ENCODE measurements at regions not wholly inside any gene's neighbourhood (a gene's known extent, or its start where the extent isn't known, plus 50 kb on each side); places are given as distances from the start of the nearest gene placed in this dataset.
"Not testable (repeated sequence)": the region's sequence is repeated elsewhere in the genome, so short reads cannot be mapped to it uniquely, and the experiment has no call there.

DNA sequence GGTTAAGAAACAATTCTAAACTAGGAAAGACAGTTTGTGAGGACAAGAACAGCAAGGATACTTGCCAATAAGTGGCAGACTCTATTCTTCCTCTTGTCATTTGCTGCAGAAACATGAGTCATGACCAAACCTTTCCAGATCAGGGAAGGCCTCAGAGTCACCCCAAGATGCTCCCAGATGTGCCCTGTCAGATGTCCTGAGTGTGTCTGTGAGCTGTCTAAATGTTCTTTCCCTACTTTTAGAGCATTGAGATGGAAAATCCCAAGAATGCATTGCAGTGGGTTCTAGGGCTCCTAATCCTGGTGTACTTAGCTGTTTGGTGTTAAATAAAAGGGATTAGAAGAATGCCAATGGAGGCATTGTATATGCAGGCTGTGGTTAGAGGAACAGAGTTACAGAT is 57.5 kb upstream of the KIAA0040 start:
- peaks cover 19% of the 10 kb centered on the region for H3K27me3 Mint-ChIP-seq (ENCODE audit: unreplicated experiment)
- BruUV-seq (replicated peaks): no TSS peak

DNA sequence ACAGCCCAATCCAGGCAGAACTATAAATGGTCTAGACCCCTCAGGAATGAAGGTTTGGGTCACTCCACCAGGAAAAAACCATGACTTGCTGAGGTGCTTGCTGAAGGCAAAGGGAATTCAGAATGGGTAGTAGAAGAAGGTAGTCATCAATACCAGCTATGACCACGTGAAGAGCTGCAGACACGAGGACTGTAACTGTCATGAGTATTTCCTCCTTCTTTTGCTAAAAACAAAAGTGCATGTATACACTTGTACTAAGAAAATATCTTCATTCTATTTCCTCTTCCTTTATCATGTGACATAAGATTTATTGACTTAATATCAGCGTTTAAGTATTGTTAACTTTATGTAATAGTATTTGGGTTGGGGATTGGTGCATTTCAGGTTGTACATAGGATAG is 55.5 kb upstream of the KIAA0040 start:
- peaks cover 19% of the 10 kb centered on the region for H3K27me3 Mint-ChIP-seq (ENCODE audit: unreplicated experiment)
- H3K9me3 Mint-ChIP-seq (ENCODE audit: low read depth, unreplicated experiment); H3K4me1 Mint-ChIP-seq (ENCODE audit: low read depth, unreplicated experiment); DNase-seq; BruUV-seq (replicated peaks); H3K27ac Mint-ChIP-seq (ENCODE audit: unreplicated experiment); H3K4me3 Mint-ChIP-seq (ENCODE audit: low read depth, unreplicated experiment); intact Hi-C loops (cut with micrococcal nuclease; ENCODE audit: unreplicated experiment); H3K36me3 Mint-ChIP-seq (ENCODE audit: insufficient read depth, unreplicated experiment); CTCF ChIA-PET: not testable (repeated sequence)

More for the DNA sequence above, 57.5 kb upstream of the KIAA0040 start:
- peaks cover 3% of the 10 kb centered on the region for H3K9me3 Mint-ChIP-seq (ENCODE audit: low read depth, unreplicated experiment)
- no peak overlapping the region for H3K4me3 Mint-ChIP-seq (ENCODE audit: low read depth, unreplicated experiment)
- no peaks in the 10 kb centered on the region for H3K4me1 Mint-ChIP-seq (ENCODE audit: low read depth, unreplicated experiment)
- H3K27ac Mint-ChIP-seq (ENCODE audit: unreplicated experiment): no peak overlapping the region
- TF ChIP-seq, protein P1, sequence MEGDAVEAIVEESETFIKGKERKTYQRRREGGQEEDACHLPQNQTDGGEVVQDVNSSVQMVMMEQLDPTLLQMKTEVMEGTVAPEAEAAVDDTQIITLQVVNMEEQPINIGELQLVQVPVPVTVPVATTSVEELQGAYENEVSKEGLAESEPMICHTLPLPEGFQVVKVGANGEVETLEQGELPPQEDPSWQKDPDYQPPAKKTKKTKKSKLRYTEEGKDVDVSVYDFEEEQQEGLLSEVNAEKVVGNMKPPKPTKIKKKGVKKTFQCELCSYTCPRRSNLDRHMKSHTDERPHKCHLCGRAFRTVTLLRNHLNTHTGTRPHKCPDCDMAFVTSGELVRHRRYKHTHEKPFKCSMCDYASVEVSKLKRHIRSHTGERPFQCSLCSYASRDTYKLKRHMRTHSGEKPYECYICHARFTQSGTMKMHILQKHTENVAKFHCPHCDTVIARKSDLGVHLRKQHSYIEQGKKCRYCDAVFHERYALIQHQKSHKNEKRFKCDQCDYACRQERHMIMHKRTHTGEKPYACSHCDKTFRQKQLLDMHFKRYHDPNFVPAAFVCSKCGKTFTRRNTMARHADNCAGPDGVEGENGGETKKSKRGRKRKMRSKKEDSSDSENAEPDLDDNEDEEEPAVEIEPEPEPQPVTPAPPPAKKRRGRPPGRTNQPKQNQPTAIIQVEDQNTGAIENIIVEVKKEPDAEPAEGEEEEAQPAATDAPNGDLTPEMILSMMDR (IDR thresholded peaks at IDR 0.05; ENCODE audit: unreplicated experiment): no peak
- no peaks in the 10 kb centered on the region for H3K36me3 Mint-ChIP-seq (ENCODE audit: insufficient read depth, unreplicated experiment)
- intact Hi-C loops (cut with micrococcal nuclease; ENCODE audit: unreplicated experiment): no loop called here
- CTCF ChIA-PET: no interaction called here
- DNase-seq: no peak

DNA sequence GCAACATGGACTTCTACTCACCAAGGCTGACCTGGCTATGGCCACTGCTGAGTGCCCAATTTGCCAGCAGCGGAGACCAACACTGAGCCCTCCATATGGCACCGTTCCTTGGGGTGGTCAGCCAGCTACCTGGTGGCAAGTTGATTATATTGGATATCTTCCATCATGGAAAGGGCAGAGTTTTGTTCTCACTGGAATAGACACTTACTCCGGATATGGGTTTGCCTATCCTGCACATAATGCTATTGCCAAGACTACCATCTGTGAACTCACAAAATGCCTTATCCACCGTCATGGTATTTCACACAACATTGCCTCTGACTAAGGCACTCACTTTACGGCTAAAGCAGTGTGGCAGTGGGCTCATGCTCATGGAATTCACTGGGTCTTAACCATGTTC is 54.5 kb upstream of the KIAA0040 start:
- H3K27me3 Mint-ChIP-seq (ENCODE audit: unreplicated experiment): peaks cover 22% of the 10 kb centered on the region
- H3K4me3 Mint-ChIP-seq (ENCODE audit: low read depth, unreplicated experiment); BruUV-seq (replicated peaks); CTCF ChIA-PET; H3K36me3 Mint-ChIP-seq (ENCODE audit: insufficient read depth, unreplicated experiment); H3K4me1 Mint-ChIP-seq (ENCODE audit: low read depth, unreplicated experiment); H3K9me3 Mint-ChIP-seq (ENCODE audit: low read depth, unreplicated experiment); intact Hi-C loops (cut with micrococcal nuclease; ENCODE audit: unreplicated experiment); DNase-seq; H3K27ac Mint-ChIP-seq (ENCODE audit: unreplicated experiment): not testable (repeated sequence)

DNA sequence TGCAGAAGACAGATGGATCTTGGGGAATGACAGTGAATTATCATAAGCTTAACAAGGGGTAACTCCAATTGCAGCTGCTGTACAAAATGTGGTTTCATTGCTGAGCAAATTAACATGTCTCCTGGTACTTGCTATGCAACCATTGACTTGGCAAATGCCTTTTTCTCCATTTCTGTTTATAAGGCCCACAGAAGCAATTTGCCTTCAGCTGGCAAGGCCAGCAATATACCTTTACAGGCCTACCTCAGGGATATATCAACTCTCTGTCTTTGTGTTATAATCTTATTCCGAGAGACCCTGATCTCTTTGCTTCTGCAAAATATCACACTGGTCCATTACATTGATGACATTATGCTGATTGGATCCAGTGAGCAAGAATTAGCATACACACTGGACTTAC is 52.7 kb upstream of the KIAA0040 start:
- intact Hi-C loops (cut with micrococcal nuclease; ENCODE audit: unreplicated experiment): no loop called here
- Mint-ChIP-seq H3K4me1 (ENCODE audit: low read depth, unreplicated experiment) (no peaks in the 10 kb centered on the region), H3K27ac (ENCODE audit: unreplicated experiment) (no peak overlapping the region), H3K36me3 (ENCODE audit: insufficient read depth, unreplicated experiment) (no peaks in the 10 kb centered on the region), H3K4me3 (ENCODE audit: low read depth, unreplicated experiment) (no peak overlapping the region), H3K9me3 (ENCODE audit: low read depth, unreplicated experiment) (peaks cover 6% of the 10 kb centered on the region), H3K27me3 (ENCODE audit: unreplicated experiment) (peaks cover 16% of the 10 kb centered on the region)
- no TSS peak for BruUV-seq (replicated peaks)
- no peak for DNase-seq
- TF ChIP-seq, protein P1 (IDR thresholded peaks at IDR 0.05; ENCODE audit: unreplicated experiment): no peak
- CTCF ChIA-PET: no interaction called here

DNA sequence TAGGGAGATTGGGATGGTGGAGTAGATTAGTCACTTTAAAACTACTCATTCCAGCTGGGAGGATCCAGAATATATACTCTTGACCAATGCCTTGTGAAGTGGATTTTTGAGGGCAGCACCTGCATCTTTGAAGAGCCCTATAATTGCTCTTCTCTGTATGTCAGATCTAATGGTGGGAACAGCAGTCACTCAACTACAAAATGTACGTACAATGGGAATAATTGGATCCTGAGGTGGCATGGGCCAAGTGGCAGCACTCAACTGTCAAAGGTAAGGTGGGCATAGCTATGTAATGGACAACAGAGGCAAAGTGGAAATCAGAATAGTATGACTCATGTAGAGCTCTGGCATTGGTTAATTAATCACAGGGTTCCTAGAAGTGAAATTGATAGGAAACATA is 51.6 kb upstream of the KIAA0040 start:
- Mint-ChIP-seq H3K27me3 (ENCODE audit: unreplicated experiment) (peaks cover 8% of the 10 kb centered on the region), H3K4me3 (ENCODE audit: low read depth, unreplicated experiment) (no peak overlapping the region), H3K36me3 (ENCODE audit: insufficient read depth, unreplicated experiment) (no peaks in the 10 kb centered on the region), H3K9me3 (ENCODE audit: low read depth, unreplicated experiment) (peaks cover 6% of the 10 kb centered on the region), H3K27ac (ENCODE audit: unreplicated experiment) (no peak overlapping the region), H3K4me1 (ENCODE audit: low read depth, unreplicated experiment) (no peaks in the 10 kb centered on the region)
- CTCF ChIA-PET: no interaction called here
- intact Hi-C loops (cut with micrococcal nuclease; ENCODE audit: unreplicated experiment): no loop called here
- DNase-seq: no peak
- TF ChIP-seq, protein P1 (IDR thresholded peaks at IDR 0.05; ENCODE audit: unreplicated experiment): no peak
- BruUV-seq (replicated peaks): no TSS peak

All from Calu3 (cell line).